HEK293 (cell line): ENCODE measurements at regions not wholly inside any gene's neighbourhood (a gene's known extent, or its start where the extent isn't known, plus 50 kb on each side); places are given as distances from the start of the nearest gene placed in this dataset.
"Not testable (repeated sequence)": the region's sequence is repeated elsewhere in the genome, so short reads cannot be mapped to it uniquely, and the experiment has no call there.

ENCODE experiments used
- CTCF ChIA-PET: fragments of 350-600 bp; formaldehyde crosslinking; extraction: SDS; loops from one replicate; lab custom pipeline; 2021; ENCODE audit warnings: antibody characterized with exemption; lab: Yijun Ruan, JAX
- POLR2A ChIA-PET: fragments of 300-600 bp; formaldehyde crosslinking; extraction: SDS; loops from one replicate; lab custom pipeline; 2020; ENCODE audit warnings: antibody characterized with exemption, inconsistent platforms; lab: Yijun Ruan, JAX
- H3K27ac ChIP-seq: fragments of 200-500 bp; sonication (Bioruptor generic); 2 replicates; pipeline ENCODE4 v1.5.1; 2014; ENCODE audit warnings: low read depth, low read length, control low read depth, inconsistent platforms; ENCODE audit errors: extremely low read depth
- H3K36me3 ChIP-seq, 2 experiments: fragments of 200-500 bp in 1 of 2; sonication (Bioruptor generic) in 1 of 2; 1 replicate in 1 of 2; 2 replicates in 1 of 2; pipeline ENCODE4 v1.5.1; 2014 to 2017; ENCODE audit warnings: inconsistent platforms in 2 of 2, low read length in 2 of 2; ENCODE audit not compliant: control insufficient read depth in 2 of 2, insufficient read depth in 1 of 2
- H3K4me1 ChIP-seq: fragments of 200-500 bp; sonication (Bioruptor generic); 2 replicates; pipeline ENCODE4 v1.5.1; 2014; ENCODE audit warnings: mild to moderate bottlenecking, low read length, inconsistent platforms; ENCODE audit not compliant: control insufficient read depth, insufficient read depth
- H3K4me3 ChIP-seq: 2 replicates; pipeline ENCODE4 v1.5.1; 2011; ENCODE audit warnings: low read depth, mild to moderate bottlenecking, control low read depth, low read length, moderate library complexity
- H3K9me3 ChIP-seq: fragments of 200-500 bp; sonication (Bioruptor generic); 2 replicates; pipeline ENCODE4 v1.5.1; 2014; ENCODE audit warnings: low read depth, low read length, inconsistent platforms; ENCODE audit not compliant: control insufficient read depth, insufficient read depth
- ATF2 ChIP-seq: fragments of 450-650 bp; formaldehyde crosslinking; IDR thresholded peaks from 2 replicates; pipeline ENCODE4 v1.5.1; 2016; ENCODE audit warnings: missing biosample characterization, missing genetic modification characterization, low read depth
- GLIS1 ChIP-seq: fragments of 450-650 bp; formaldehyde crosslinking; IDR thresholded peaks from 2 replicates; pipeline ENCODE4 v1.5.1; 2016; ENCODE audit warnings: missing biosample characterization, missing genetic modification characterization
- HIC1 ChIP-seq: fragments of 450-650 bp; formaldehyde crosslinking; IDR thresholded peaks from 2 replicates; pipeline ENCODE4 v1.5.1; 2016; ENCODE audit warnings: missing biosample characterization, missing genetic modification characterization
- SP3 ChIP-seq: fragments of 450-650 bp; formaldehyde crosslinking; IDR thresholded peaks from 2 replicates; pipeline ENCODE4 v1.5.1; 2016; ENCODE audit warnings: missing biosample characterization, missing genetic modification characterization
- ZBTB17 ChIP-seq: fragments of 450-650 bp; formaldehyde crosslinking; IDR thresholded peaks from 2 replicates; pipeline ENCODE4 v1.5.1; 2016; ENCODE audit warnings: missing biosample characterization, missing genetic modification characterization
- ZFHX2 ChIP-seq: fragments of 450-650 bp; formaldehyde crosslinking; conservative IDR thresholded peaks from 2 replicates; pipeline ENCODE4 v1.5.1; 2016; ENCODE audit warnings: missing biosample characterization, missing genetic modification characterization
- ZIC2 ChIP-seq: fragments of 450-650 bp; formaldehyde crosslinking; IDR thresholded peaks from 2 replicates; pipeline ENCODE4 v1.5.1; 2016; ENCODE audit warnings: missing biosample characterization, missing genetic modification characterization
- ZNF114 ChIP-seq: fragments of 450-650 bp; formaldehyde crosslinking; IDR thresholded peaks from 2 replicates; pipeline ENCODE4 v1.5.0; 2017; ENCODE audit warnings: missing biosample characterization, missing genetic modification characterization
- ZNF16 ChIP-seq: fragments of 450-650 bp; formaldehyde crosslinking; IDR thresholded peaks from 2 replicates; pipeline ENCODE4 v1.5.1; 2016; ENCODE audit warnings: low read depth, missing biosample characterization, missing genetic modification characterization
- ZNF174 ChIP-seq: fragments of 450-650 bp; formaldehyde crosslinking; IDR thresholded peaks from 2 replicates; pipeline ENCODE4 v1.5.0; 2017; ENCODE audit warnings: missing biosample characterization, mild to moderate bottlenecking, missing genetic modification characterization
- ZNF366 ChIP-seq: fragments of 450-650 bp; formaldehyde crosslinking; conservative IDR thresholded peaks from 2 replicates; pipeline ENCODE4 v1.5.1; 2016; ENCODE audit warnings: missing biosample characterization, missing genetic modification characterization
- ZNF416 ChIP-seq: fragments of 450-650 bp; formaldehyde crosslinking; IDR thresholded peaks from 2 replicates; pipeline ENCODE4 v1.5.1; 2016; ENCODE audit warnings: missing biosample characterization, missing genetic modification characterization
- ZNF571 ChIP-seq: fragments of 450-650 bp; formaldehyde crosslinking; IDR thresholded peaks from 2 replicates; pipeline ENCODE4 v1.5.0; 2017; ENCODE audit warnings: missing biosample characterization, missing genetic modification characterization
- ZNF624 ChIP-seq: fragments of 450-650 bp; formaldehyde crosslinking; IDR thresholded peaks from 2 replicates; pipeline ENCODE4 v1.5.1; 2017; ENCODE audit warnings: missing biosample characterization, missing genetic modification characterization
- ZNF670 ChIP-seq: fragments of 450-650 bp; formaldehyde crosslinking; IDR thresholded peaks from 2 replicates; pipeline ENCODE4 v1.5.1; 2016; ENCODE audit warnings: missing biosample characterization, missing genetic modification characterization, low read depth
- ZNF747 ChIP-seq: fragments of 450-650 bp; formaldehyde crosslinking; IDR thresholded peaks from 2 replicates; pipeline ENCODE4 v1.5.1; 2016; ENCODE audit warnings: missing biosample characterization, missing genetic modification characterization
- ZNF76 ChIP-seq: fragments of 450-650 bp; formaldehyde crosslinking; IDR thresholded peaks from 2 replicates; pipeline ENCODE4; 2016; ENCODE audit warnings: low read depth, missing biosample characterization, missing genetic modification characterization, borderline replicate concordance
- ZNF791 ChIP-seq: fragments of 450-650 bp; formaldehyde crosslinking; IDR thresholded peaks from 2 replicates; pipeline ENCODE4 v1.5.1; 2016; ENCODE audit warnings: missing biosample characterization, missing genetic modification characterization
- ZSCAN23 ChIP-seq: fragments of 450-650 bp; formaldehyde crosslinking; IDR thresholded peaks from 2 replicates; pipeline ENCODE4 v1.5.1; 2016; ENCODE audit warnings: missing biosample characterization, missing genetic modification characterization

DNA sequence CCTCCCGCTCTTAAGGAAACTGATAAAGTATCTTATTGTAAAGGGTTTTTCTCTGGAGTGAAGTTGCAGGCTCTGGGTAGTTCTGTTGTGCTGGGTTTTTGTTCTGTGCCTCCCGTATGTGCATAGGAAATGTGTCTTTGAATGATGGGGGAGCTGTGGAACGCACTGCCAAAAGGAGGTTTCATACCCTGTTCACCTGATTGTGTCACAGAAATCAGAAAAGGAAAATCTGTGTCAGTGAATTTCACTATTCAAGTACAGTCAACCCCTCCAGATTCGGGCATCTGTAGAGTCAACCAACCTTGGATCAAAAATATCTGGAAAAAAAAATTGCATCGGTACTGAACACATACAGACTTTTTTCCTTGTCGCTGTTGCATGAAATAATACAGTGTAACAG, 127.8 kb downstream of the MRPL57 start (continued):
- no peak for TF ChIP-seq ZSCAN23 (tag by site-specific recombination)
- TF ChIP-seq HIC1 (tag by site-specific recombination) = no peak
- no peak for TF ChIP-seq ZNF366 (tag by site-specific recombination)
- no peak for TF ChIP-seq SP3
- TF ChIP-seq ZNF791 (tag by site-specific recombination) = no peak
- TF ChIP-seq ZIC2 = no peak
- no peak for TF ChIP-seq ZNF624 (tag by site-specific recombination)

DNA sequence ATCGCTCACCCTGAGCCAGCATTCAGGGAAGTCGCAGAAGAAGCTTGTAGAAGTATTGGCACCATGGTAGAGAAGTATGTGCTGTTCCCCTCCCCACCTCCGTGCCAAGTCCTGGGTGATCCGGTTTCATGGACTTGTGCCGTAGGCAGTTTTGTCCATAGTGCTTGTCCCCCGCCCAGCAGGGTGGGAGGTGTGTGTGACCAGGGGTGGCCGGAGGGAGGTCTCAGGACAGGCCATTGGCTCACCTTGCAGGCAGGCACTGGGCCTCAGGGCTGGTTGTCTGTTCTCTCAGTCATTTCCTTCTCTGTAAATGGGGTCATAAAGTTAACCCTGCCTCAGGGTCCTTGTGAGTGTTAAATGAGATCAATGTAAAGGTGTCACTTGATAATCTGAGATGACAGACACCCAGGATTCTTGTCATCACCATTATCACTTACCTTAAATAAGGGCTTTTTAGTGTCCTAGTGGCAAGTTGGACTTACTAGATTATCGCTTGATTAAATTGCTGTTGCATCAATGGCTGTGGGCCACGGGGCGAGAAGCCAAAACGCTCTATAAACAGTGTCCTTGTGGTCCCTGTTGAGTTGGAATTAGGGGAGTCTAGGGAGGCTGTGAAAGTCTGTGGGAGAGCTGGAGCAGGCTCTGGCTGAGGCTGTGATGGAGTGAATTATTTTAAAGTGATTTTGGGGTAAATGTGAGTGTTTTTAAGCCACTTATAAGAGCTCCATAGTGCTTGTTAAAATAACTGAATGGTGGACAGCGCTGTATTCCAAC, 130.0 kb downstream of the MRPL57 start:
- H3K4me3 ChIP-seq, POLR2A ChIA-PET: not testable (repeated sequence)
- CTCF ChIA-PET = interaction anchor here (0.6 kb wide), 1 partner anchor 9 kb away, joined by 3 read pairs; no protein-coding TSS in a partner anchor

DNA sequence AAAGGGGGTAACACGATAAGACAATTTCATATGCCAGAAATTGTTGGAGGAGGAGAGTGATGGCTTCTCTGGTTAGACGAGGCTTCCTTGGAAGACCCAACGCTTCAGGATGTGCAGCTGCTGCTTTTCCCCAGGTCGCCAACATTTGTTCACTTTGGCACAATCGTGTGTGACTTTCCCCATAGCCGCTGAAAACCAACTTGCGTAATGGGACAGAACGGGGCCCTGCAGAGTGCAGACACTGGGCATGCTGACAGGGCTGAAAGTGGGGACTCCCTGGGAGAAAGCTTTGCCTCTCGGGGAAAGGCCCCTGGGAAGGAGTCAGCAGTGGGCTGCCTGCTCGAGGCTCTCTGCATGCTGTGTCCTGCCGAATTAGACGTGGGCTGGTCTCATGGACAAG, 130.7 kb downstream of the MRPL57 start:
- H3K9me3 ChIP-seq, H3K27ac ChIP-seq, H3K4me3 ChIP-seq, POLR2A ChIA-PET, H3K4me1 ChIP-seq: not testable (repeated sequence)
- CTCF ChIA-PET = interaction anchor here (0.6 kb wide), 1 partner anchor 9 kb away, joined by 3 read pairs; no protein-coding TSS in a partner anchor
- peaks cover 0 to 13% of the 10 kb centered on the region in 2 experiments; a peak in 2 of 3 replicates for H3K36me3 ChIP-seq

More for the DNA sequence above, 130.0 kb downstream of the MRPL57 start:
- not testable (repeated sequence) for H3K27ac ChIP-seq, H3K9me3 ChIP-seq, H3K4me1 ChIP-seq
- peaks cover 0 to 13% of the 10 kb centered on the region in 2 experiments; a peak in 2 of 3 replicates for H3K36me3 ChIP-seq

DNA sequence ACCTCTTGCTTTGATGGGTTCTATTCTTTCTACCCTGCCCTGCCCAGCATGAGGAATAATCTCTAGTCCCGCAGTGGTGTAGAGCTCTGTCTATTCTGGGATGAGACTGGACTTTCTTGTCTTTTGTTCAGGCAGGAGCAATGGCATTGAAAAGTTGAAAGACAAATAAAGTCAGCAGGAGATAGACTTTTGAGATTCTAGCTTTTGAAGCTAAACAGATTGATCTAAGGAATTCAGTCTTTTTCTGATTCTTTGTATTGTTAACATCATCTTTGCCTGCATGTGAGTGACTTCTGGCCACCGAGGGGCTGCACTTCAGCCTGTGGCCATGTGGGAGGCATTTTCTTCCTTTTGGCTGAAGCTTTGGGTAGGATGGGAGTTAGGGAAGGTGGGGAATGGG, 132.4 kb downstream of the MRPL57 start:
- POLR2A ChIA-PET = no interaction called here
- Histone ChIP-seq H3K4me1 (no peaks in the 10 kb centered on the region), H3K36me3 (peaks cover 0 to 6% of the 10 kb centered on the region in 2 experiments; a peak in 1 of 3 replicates), H3K9me3 (no peaks in the 10 kb centered on the region), H3K27ac (no peak overlapping the region), H3K4me3 (no peak overlapping the region)
- no peak for TF ChIP-seq ZFHX2 (tag by site-specific recombination)
- no peak for TF ChIP-seq ZNF747
- no peak for TF ChIP-seq ZNF416 (tag by site-specific recombination)
- TF ChIP-seq ZNF174 (tag by site-specific recombination) = no peak
- CTCF ChIA-PET = interaction anchor here (1.7 kb wide), 1 partner anchor 11 kb away, joined by 8 read pairs; no protein-coding TSS in a partner anchor

DNA sequence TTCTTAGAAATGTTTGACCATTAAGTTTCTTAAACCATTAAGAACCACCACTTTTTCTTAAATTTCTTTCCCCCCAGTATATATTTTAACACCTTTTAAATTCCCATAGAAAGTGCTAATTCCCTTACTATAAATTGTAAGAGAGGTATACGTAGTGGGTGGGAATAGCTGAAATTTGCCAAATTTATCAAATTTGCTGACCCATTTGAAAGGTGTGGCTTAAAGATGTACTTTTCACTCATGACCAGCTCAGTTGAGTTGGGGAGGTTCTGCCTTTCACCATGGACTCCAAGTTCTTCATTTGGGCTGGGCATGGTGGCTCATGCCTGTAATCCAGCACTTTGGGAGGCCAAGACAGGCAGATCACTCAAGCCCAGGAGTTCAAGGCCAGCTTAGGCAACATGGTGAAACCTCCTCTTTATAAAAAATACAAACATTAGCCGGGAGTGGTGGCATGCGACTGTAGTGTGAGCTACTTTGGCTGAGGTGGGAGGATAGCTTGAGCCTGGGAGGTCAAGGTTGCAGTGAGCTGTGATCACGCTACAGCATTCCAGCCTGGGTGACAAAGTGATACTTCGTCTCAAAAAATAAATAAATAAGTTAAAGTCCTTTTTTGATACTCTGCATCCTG, 133.2 kb downstream of the MRPL57 start:
- ChIA-PET CTCF (interaction anchor here (0.6 to 1.7 kb wide), 2 partner anchors 12 to 41 kb away, joined by 5 to 8 read pairs; no protein-coding TSS in a partner anchor), POLR2A (no interaction called here)
- Histone ChIP-seq H3K9me3 (no peaks in the 10 kb centered on the region), H3K4me3 (no peak overlapping the region), H3K27ac (no peak overlapping the region), H3K36me3 (peaks cover 0 to under 1% of the 10 kb centered on the region in 2 experiments; a peak in 1 of 3 replicates), H3K4me1 (no peaks in the 10 kb centered on the region)
- TF ChIP-seq ZNF76 = no peak
- no peak for TF ChIP-seq ZNF571 (tag by site-specific recombination)
- no peak for TF ChIP-seq ZBTB17
- no peak for TF ChIP-seq ATF2 (tag by site-specific recombination)
- TF ChIP-seq ZNF16 (tag by site-specific recombination) = no peak
- TF ChIP-seq ZNF114 (tag by site-specific recombination) = no peak
- TF ChIP-seq ZFHX2 (tag by site-specific recombination) = no peak
- TF ChIP-seq GLIS1 (tag by site-specific recombination) = no peak
- TF ChIP-seq ZNF670 (tag by site-specific recombination) = no peak
- TF ChIP-seq ZNF416 (tag by site-specific recombination) = no peak
